ENCODE measurements at regions not wholly inside any gene's neighbourhood (a gene's known extent, or its start where the extent isn't known, plus 50 kb on each side); places are given as distances from the start of the nearest gene placed in this dataset.

DNA sequence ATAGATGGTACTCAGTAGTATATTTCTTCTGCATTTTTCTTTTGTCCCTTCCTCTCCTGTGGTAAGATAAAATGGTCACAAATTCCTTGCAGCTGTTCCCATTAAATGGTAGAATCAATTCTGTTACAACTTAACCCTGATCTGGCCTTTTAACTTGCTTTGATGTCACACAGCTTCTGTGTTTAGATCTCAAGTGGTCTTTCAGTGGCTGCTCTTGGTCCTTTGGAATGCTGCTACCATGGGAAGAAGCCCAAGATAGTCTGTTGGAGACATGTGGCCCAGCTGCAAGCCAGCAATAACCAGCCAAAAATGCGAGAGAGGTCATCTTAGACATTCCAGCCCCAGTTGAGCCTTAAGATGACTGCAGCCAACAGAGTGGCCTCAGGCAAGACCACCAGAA is 429.7 kb downstream of the KIF16B start:
- ATAC-seq: no peak
- Histone ChIP-seq H3K9me3 (replicated peaks; ENCODE audit: control insufficient read depth, insufficient read depth, low read length) (no peaks in the 10 kb centered on the region), H4K20me1 (ENCODE audit: control insufficient read depth, insufficient read depth) (no peaks in the 10 kb centered on the region), H3K79me2 (ENCODE audit: control insufficient read depth, insufficient read depth, low read length) (no peaks in the 10 kb centered on the region), H3K27me3 (replicated peaks in 1 of 2; ENCODE audit: control insufficient read depth in 2 of 2, insufficient read depth in 2 of 2, low read length in 1 of 2) (no peaks in the 10 kb centered on the region), H3K27ac (ENCODE audit: control insufficient read depth, insufficient read depth) (no peak overlapping the region), H2AFZ (ENCODE audit: control insufficient read depth, low read depth, low read length) (no peak overlapping the region), H3K4me1 (ENCODE audit: control insufficient read depth, insufficient read depth, low read length) (no peaks in the 10 kb centered on the region), H3K9ac (ENCODE audit: control insufficient read depth, insufficient read depth, low read length) (no peak overlapping the region), H3K36me3 (ENCODE audit: control insufficient read depth in 2 of 2, insufficient read depth in 2 of 2, low read length in 1 of 2) (no peaks in the 10 kb centered on the region), H3K4me2 (ENCODE audit: control insufficient read depth, insufficient read depth) (no peak overlapping the region), H3K4me3 (no peak overlapping the region)
- POLR2A ChIA-PET: no interaction called here
- intact Hi-C loops (cut with micrococcal nuclease; ENCODE audit: unreplicated experiment) (no loop called here), in situ Hi-C loops (cut with MboI) (no loop called here)
- no TSS peak for BruUV-seq (replicated peaks)
- CTCF ChIA-PET: no interaction called here
- FAIRE-seq: no peak
- no peak for DNase-seq (ENCODE audit: low read depth, low spot score)
- RAD21 ChIA-PET (ENCODE audit: unreplicated experiment): no interaction called here
- no peak for TF ChIP-seq MTA2 (IDR thresholded peaks at IDR 0.05; ENCODE audit: low read depth)
- TF ChIP-seq YY1 (IDR thresholded peaks at IDR 0.05; ENCODE audit: low read depth, low read length): no peak
- TF ChIP-seq FOS (IDR thresholded peaks at IDR 0.05; ENCODE audit: borderline replicate concordance, extremely low read depth, insufficient read length): no peak
- no peak for TF ChIP-seq MYC (IDR thresholded peaks at IDR 0.05; ENCODE audit: insufficient read depth, insufficient read length, insufficient replicate concordance, low read length, severe bottlenecking)
- SMC1A ChIA-PET (ENCODE audit: uncharacterized antibody, unreplicated experiment): no interaction called here
- 63% methylated on average over 1 of the region's 1 CpG for WGBS (ENCODE audit: insufficient coverage, insufficient replicate concordance, low lambda C conversion rate, missing lambda C conversion rate)

DNA sequence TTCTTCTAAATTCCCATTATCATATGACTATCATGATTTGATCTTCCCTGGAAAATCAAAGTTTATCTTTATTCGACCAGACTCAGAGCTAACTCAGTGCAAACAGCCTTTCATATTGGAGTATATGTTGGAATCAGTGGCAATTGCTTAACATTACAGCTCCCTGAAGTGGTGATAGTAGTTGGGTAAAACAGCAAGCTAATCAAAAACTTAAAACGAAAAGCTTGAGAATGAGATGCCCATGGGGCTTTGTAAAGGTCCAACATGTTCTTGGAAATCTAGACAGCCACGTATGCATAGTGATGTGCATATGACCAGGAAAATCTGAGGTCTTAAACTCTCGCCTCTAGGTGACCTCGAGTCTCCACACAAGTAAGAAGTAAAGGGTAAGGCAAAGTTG is 437.6 kb downstream of the KIF16B start:
- intact Hi-C loops (cut with micrococcal nuclease; ENCODE audit: unreplicated experiment): no loop called here
- Histone ChIP-seq H3K9me3 (replicated peaks; ENCODE audit: control insufficient read depth, insufficient read depth, low read length) (no peaks in the 10 kb centered on the region; the same call in 1 of the 3 replicates), H3K36me3 (ENCODE audit: control insufficient read depth in 2 of 2, insufficient read depth in 2 of 2, low read length in 1 of 2) (no peaks in the 10 kb centered on the region), H3K9ac (ENCODE audit: control insufficient read depth, insufficient read depth, low read length) (no peak overlapping the region), H3K79me2 (ENCODE audit: control insufficient read depth, insufficient read depth, low read length) (no peaks in the 10 kb centered on the region), H3K27ac (ENCODE audit: control insufficient read depth, insufficient read depth) (no peak overlapping the region), H3K27me3 (replicated peaks in 1 of 2; ENCODE audit: control insufficient read depth in 2 of 2, insufficient read depth in 2 of 2, low read length in 1 of 2) (no peaks in the 10 kb centered on the region), H3K4me1 (ENCODE audit: control insufficient read depth, insufficient read depth, low read length) (no peaks in the 10 kb centered on the region), H3K4me2 (ENCODE audit: control insufficient read depth, insufficient read depth) (no peak overlapping the region), H3K4me3 (no peak overlapping the region), H4K20me1 (ENCODE audit: control insufficient read depth, insufficient read depth) (no peaks in the 10 kb centered on the region), H2AFZ (ENCODE audit: control insufficient read depth, low read depth, low read length) (no peak overlapping the region)
- SMC1A ChIA-PET (ENCODE audit: uncharacterized antibody, unreplicated experiment): no interaction called here
- WGBS (ENCODE audit: insufficient coverage, insufficient replicate concordance, low lambda C conversion rate, missing lambda C conversion rate): 29% methylated on average over 5 of the region's 5 CpGs
- RAD21 ChIA-PET (ENCODE audit: unreplicated experiment): no interaction called here
- CTCF ChIA-PET: interaction anchor here (0.6 kb wide), 1 partner anchor 139 kb away, joined by 3 read pairs; no protein-coding TSS in a partner anchor
- no peak for DNase-seq (ENCODE audit: low read depth, low spot score)
- in situ Hi-C loops (cut with MboI): no loop called here
- ATAC-seq: no peak
- POLR2A ChIA-PET: no interaction called here
- FAIRE-seq: no peak
- no TSS peak for BruUV-seq (replicated peaks)
- TF ChIP-seq TARDBP (IDR thresholded peaks at IDR 0.05; ENCODE audit: borderline replicate concordance): no peak
- TF ChIP-seq BMI1 (IDR thresholded peaks at IDR 0.05; ENCODE audit: borderline replicate concordance): no peak
- no peak for TF ChIP-seq SKIL (IDR thresholded peaks at IDR 0.05; ENCODE audit: low read depth, poor library complexity, severe bottlenecking)
- no peak for TF ChIP-seq CREM (IDR thresholded peaks at IDR 0.05; ENCODE audit: low read depth)
- no peak for TF ChIP-seq SMAD5 (IDR thresholded peaks at IDR 0.05; ENCODE audit: low read depth)
- TF ChIP-seq, protein P1, sequence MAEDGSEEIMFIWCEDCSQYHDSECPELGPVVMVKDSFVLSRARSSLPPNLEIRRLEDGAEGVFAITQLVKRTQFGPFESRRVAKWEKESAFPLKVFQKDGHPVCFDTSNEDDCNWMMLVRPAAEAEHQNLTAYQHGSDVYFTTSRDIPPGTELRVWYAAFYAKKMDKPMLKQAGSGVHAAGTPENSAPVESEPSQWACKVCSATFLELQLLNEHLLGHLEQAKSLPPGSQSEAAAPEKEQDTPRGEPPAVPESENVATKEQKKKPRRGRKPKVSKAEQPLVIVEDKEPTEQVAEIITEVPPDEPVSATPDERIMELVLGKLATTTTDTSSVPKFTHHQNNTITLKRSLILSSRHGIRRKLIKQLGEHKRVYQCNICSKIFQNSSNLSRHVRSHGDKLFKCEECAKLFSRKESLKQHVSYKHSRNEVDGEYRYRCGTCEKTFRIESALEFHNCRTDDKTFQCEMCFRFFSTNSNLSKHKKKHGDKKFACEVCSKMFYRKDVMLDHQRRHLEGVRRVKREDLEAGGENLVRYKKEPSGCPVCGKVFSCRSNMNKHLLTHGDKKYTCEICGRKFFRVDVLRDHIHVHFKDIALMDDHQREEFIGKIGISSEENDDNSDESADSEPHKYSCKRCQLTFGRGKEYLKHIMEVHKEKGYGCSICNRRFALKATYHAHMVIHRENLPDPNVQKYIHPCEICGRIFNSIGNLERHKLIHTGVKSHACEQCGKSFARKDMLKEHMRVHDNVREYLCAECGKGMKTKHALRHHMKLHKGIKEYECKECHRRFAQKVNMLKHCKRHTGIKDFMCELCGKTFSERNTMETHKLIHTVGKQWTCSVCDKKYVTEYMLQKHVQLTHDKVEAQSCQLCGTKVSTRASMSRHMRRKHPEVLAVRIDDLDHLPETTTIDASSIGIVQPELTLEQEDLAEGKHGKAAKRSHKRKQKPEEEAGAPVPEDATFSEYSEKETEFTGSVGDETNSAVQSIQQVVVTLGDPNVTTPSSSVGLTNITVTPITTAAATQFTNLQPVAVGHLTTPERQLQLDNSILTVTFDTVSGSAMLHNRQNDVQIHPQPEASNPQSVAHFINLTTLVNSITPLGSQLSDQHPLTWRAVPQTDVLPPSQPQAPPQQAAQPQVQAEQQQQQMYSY (CRISPR knock-in tag; IDR thresholded peaks at IDR 0.05): no peak
